ENCODE measurements at regions not wholly inside any gene's neighbourhood (a gene's known extent, or its start where the extent isn't known, plus 50 kb on each side); places are given as distances from the start of the nearest gene placed in this dataset.

DNA sequence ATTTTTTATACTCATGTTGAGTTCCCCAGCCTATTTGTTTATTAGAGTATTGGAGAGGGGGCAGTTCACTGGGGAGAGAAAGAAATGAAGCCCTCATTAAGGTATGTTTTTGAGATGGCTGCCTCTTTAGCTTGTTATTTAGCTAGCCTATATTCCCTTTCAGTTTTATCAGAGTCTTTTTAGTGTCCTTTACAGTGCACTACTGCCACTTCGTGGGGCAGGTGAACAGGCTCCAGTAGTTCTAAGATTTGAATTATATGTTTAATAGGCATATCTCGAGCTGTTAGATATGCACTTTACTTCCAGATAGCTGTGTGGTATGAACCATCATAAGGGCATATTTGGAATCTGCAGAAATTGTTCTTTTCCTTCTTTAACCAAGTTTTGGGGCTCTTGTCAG, 482.2 kb downstream of the KDM5D start:
- Histone ChIP-seq H3K27ac (ENCODE audit: low read length) (no peak overlapping the region), H3K27me3 (ENCODE audit: control insufficient read depth, insufficient read depth) (no peaks in the 10 kb centered on the region), H3K4me3 (ENCODE audit: low read length) (no peak overlapping the region), H3K9me3 (ENCODE audit: control insufficient read depth, low read length) (no peaks in the 10 kb centered on the region), H3K4me1 (ENCODE audit: control insufficient read depth, insufficient read depth, low read length) (no peaks in the 10 kb centered on the region)
- DNase-seq (no peak), ATAC-seq (no peak)
- WGBS, result 32% methylated on average over 2 of the region's 2 CpGs
- intact Hi-C loops (cut with DNase I), result no loop called here

GRCh38 chrY:19232276-19232994, 458.9 kb upstream of the HSFY2 start:
- DNase-seq (no peak), ATAC-seq (no peak)
- 45% methylated on average over 9 of the region's 9 CpGs for WGBS
- H3K27ac ChIP-seq (ENCODE audit: low read length), result no peak overlapping the region
- intact Hi-C loops (cut with DNase I), result no loop called here
- no peaks in the 10 kb centered on the region for H3K4me1 ChIP-seq (ENCODE audit: control insufficient read depth, insufficient read depth, low read length)
- H3K9me3 ChIP-seq (ENCODE audit: control insufficient read depth, low read length), result no peaks in the 10 kb centered on the region
- no peaks in the 10 kb centered on the region for H3K27me3 ChIP-seq (ENCODE audit: control insufficient read depth, insufficient read depth)
- no peak overlapping the region for H3K4me3 ChIP-seq (ENCODE audit: low read length)

- DNase-seq, result no peak
- 64% methylated on average over 1 of the region's 1 CpG for WGBS
- intact Hi-C loops (cut with DNase I), result no loop called here
- Histone ChIP-seq H3K27me3 (ENCODE audit: control insufficient read depth, insufficient read depth) (no peaks in the 10 kb centered on the region), H3K27ac (ENCODE audit: low read length) (no peak overlapping the region), H3K9me3 (ENCODE audit: control insufficient read depth, low read length) (no peaks in the 10 kb centered on the region), H3K4me3 (ENCODE audit: low read length) (no peak overlapping the region), H3K4me1 (ENCODE audit: control insufficient read depth, insufficient read depth, low read length) (no peaks in the 10 kb centered on the region)
- ATAC-seq, result no peak
These were observed 447.2 kb upstream of the HSFY2 start for GRCh38 chrY:19220784-19221183.

- WGBS, result 64% methylated on average over 2 of the region's 2 CpGs
- ATAC-seq (no peak), DNase-seq (no peak)
- intact Hi-C loops (cut with DNase I), result no loop called here
- H3K9me3 ChIP-seq (ENCODE audit: control insufficient read depth, low read length), result no peaks in the 10 kb centered on the region
- H3K27me3 ChIP-seq (ENCODE audit: control insufficient read depth, insufficient read depth), result no peaks in the 10 kb centered on the region
- no peak overlapping the region for H3K4me3 ChIP-seq (ENCODE audit: low read length)
- no peaks in the 10 kb centered on the region for H3K4me1 ChIP-seq (ENCODE audit: control insufficient read depth, insufficient read depth, low read length)
- H3K27ac ChIP-seq (ENCODE audit: low read length), result no peak overlapping the region
These were observed 435.4 kb upstream of the HSFY2 start for GRCh38 chrY:19208915-19209314.

DNA sequence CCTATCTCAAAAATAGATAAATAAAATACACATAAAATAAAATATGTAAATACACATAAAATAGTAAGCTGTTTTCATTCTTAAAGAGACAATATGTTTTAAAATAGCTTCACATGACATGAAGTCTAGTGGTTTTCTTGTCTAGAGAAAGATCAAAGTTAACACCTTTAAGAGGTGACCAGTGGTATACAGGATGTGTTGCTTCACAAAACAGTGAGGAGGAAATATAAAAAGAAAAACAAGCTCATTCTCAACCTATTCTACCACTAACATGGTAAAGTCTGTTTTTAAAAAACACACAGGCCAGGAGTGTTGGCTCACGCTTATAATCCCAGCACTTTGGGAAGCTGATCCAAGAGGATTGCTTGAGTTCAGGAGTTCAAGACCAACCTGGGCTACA, 433.5 kb upstream of the HSFY2 start:
- DNase-seq (no peak), ATAC-seq (no peak)
- Histone ChIP-seq H3K27ac (ENCODE audit: low read length) (no peak overlapping the region), H3K4me3 (ENCODE audit: low read length) (no peak overlapping the region), H3K27me3 (ENCODE audit: control insufficient read depth, insufficient read depth) (no peaks in the 10 kb centered on the region), H3K9me3 (ENCODE audit: control insufficient read depth, low read length) (no peaks in the 10 kb centered on the region), H3K4me1 (ENCODE audit: control insufficient read depth, insufficient read depth, low read length) (no peaks in the 10 kb centered on the region)
- intact Hi-C loops (cut with DNase I), result no loop called here
- WGBS, result 92% methylated on average over 1 of the region's 1 CpG

DNA sequence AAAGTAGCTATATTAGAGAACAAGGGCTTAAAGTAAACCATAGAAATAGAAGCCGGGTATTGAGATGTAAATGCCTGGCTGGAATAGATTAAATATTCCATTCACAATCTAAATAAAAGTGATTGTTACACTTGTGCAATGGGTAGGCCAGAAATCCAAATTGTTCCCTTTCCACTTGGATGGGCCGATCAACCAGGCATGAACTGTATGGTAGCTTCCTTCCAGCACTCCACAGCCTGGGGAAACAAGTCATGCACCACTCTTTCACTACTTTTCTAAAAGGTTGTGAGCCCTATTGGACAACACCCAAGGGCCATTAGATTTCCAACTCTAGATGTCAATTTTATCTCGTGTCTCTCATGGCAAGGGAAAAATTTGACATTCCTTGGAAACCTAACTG, 407.3 kb upstream of the HSFY2 start:
- Histone ChIP-seq H3K4me1 (ENCODE audit: control insufficient read depth, insufficient read depth, low read length) (no peaks in the 10 kb centered on the region), H3K27ac (ENCODE audit: low read length) (no peak overlapping the region), H3K4me3 (ENCODE audit: low read length) (no peak overlapping the region), H3K27me3 (ENCODE audit: control insufficient read depth, insufficient read depth) (no peaks in the 10 kb centered on the region), H3K9me3 (ENCODE audit: control insufficient read depth, low read length) (no peaks in the 10 kb centered on the region)
- intact Hi-C loops (cut with DNase I), result no loop called here
- DNase-seq, result no peak
- ATAC-seq, result no peak
- WGBS, result 72% methylated on average over 3 of the region's 3 CpGs

- Histone ChIP-seq H3K27me3 (ENCODE audit: control insufficient read depth, insufficient read depth) (no peaks in the 10 kb centered on the region), H3K4me1 (ENCODE audit: control insufficient read depth, insufficient read depth, low read length) (no peaks in the 10 kb centered on the region), H3K27ac (ENCODE audit: low read length) (no peak overlapping the region), H3K4me3 (ENCODE audit: low read length) (no peak overlapping the region), H3K9me3 (ENCODE audit: control insufficient read depth, low read length) (no peaks in the 10 kb centered on the region)
- ATAC-seq (no peak), DNase-seq (no peak)
- intact Hi-C loops (cut with DNase I), result no loop called here
- 83% methylated on average over 5 of the region's 5 CpGs for WGBS
These were observed 394.6 kb upstream of the HSFY2 start for GRCh38 chrY:19168202-19168565.

DNA sequence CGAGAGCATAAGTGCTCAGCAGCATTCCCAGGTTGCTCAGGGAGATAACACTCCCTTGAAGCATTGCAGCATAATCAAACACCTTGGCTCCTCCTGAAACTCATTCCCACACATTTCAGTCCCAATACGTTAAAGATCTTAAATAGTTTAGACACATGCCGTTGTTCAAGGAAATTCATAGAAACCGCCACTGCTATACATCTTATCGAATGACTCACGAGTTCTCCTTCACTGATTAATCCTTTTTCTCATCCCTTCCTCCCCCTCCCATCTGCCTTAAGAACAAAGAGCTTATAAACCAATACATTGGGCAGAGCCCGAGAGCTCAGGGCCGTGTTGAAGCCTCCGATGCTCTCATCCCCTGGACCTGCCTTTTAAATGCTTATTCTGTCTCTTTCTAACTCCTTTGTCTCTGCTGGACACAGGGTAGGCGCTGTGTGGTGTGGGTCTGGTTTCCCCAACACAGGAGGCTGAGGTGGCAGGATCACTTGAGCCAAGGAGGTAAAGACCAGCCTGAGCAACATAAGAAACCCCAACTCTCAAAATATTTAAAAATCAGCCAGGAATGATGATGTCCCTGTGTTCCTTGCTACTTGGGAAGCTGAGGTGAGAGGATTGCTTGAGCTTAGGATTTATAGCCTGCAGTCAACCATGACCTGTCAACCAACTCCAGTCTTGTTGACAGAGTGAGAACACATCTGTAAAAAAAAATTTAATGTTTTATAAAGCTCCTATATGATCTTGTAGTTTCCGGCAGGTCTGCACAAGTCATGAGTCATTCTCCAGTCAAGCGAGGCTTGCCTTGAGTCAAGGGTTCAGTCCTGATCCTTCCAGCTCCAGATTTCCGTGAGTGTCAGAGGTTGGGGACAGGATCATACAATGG, 394.0 kb upstream of the HSFY2 start:
- H3K9me3 ChIP-seq (ENCODE audit: control insufficient read depth, low read length), result no peaks in the 10 kb centered on the region
- intact Hi-C loops (cut with DNase I), result no loop called here
- WGBS, result 82% methylated on average over 13 of the region's 13 CpGs
- DNase-seq, result no peak
- no peak for ATAC-seq
- H3K27me3 ChIP-seq (ENCODE audit: control insufficient read depth, insufficient read depth), result no peaks in the 10 kb centered on the region
- no peak overlapping the region for H3K4me3 ChIP-seq (ENCODE audit: low read length)
- H3K4me1 ChIP-seq (ENCODE audit: control insufficient read depth, insufficient read depth, low read length), result no peaks in the 10 kb centered on the region
- H3K27ac ChIP-seq (ENCODE audit: low read length), result no peak overlapping the region

DNA sequence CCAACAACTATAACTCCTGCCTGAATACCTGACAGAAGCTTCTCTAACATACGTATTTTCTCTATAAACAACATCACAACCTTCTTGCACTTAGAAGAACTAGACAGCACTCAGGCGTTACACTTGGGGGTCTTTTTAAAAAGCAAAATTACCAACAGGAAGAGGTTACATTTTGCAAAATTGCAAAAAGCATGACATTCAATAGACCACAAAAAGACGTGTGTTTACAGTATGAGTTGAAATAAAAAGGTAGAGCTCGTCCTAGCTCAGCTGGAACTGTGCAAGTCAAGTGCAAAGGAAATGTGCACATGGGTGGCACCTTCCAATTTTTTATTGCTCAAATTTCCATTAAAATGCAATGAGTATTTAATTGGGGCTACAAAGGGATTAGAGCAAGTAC, 375.2 kb upstream of the HSFY2 start:
- DNase-seq, result no peak
- intact Hi-C loops (cut with DNase I), result no loop called here
- Histone ChIP-seq H3K4me3 (ENCODE audit: low read length) (no peak overlapping the region), H3K27me3 (ENCODE audit: control insufficient read depth, insufficient read depth) (no peaks in the 10 kb centered on the region), H3K9me3 (ENCODE audit: control insufficient read depth, low read length) (no peaks in the 10 kb centered on the region), H3K4me1 (ENCODE audit: control insufficient read depth, insufficient read depth, low read length) (no peaks in the 10 kb centered on the region), H3K27ac (ENCODE audit: low read length) (no peak overlapping the region)
- WGBS, result 65% methylated on average over 4 of the region's 4 CpGs
- ATAC-seq, result no peak

- Histone ChIP-seq H3K27ac (ENCODE audit: low read length) (no peak overlapping the region), H3K4me3 (ENCODE audit: low read length) (no peak overlapping the region), H3K27me3 (ENCODE audit: control insufficient read depth, insufficient read depth) (no peaks in the 10 kb centered on the region), H3K4me1 (ENCODE audit: control insufficient read depth, insufficient read depth, low read length) (no peaks in the 10 kb centered on the region), H3K9me3 (ENCODE audit: control insufficient read depth, low read length) (no peaks in the 10 kb centered on the region)
- no peak for ATAC-seq
- intact Hi-C loops (cut with DNase I), result no loop called here
- 6% methylated on average over 1 of the region's 1 CpG for WGBS
- no peak for DNase-seq
These were observed 372.8 kb upstream of the HSFY2 start for GRCh38 chrY:19146296-19146695.

- no peak for DNase-seq
- Histone ChIP-seq H3K4me1 (ENCODE audit: control insufficient read depth, insufficient read depth, low read length) (no peaks in the 10 kb centered on the region), H3K27ac (ENCODE audit: low read length) (no peak overlapping the region), H3K27me3 (ENCODE audit: control insufficient read depth, insufficient read depth) (no peaks in the 10 kb centered on the region), H3K4me3 (ENCODE audit: low read length) (no peak overlapping the region), H3K9me3 (ENCODE audit: control insufficient read depth, low read length) (no peaks in the 10 kb centered on the region)
- WGBS, result 26% methylated on average over 4 of the region's 4 CpGs
- ATAC-seq, result no peak
- intact Hi-C loops (cut with DNase I), result no loop called here
These were observed 368.6 kb upstream of the HSFY2 start for GRCh38 chrY:19142093-19142492.

All from right cardiac atrium (tissue), 5 donors.